ENCODE measurements at regions not wholly inside any gene's neighbourhood (a gene's known extent, or its start where the extent isn't known, plus 50 kb on each side); places are given as distances from the start of the nearest gene placed in this dataset.

DNA sequence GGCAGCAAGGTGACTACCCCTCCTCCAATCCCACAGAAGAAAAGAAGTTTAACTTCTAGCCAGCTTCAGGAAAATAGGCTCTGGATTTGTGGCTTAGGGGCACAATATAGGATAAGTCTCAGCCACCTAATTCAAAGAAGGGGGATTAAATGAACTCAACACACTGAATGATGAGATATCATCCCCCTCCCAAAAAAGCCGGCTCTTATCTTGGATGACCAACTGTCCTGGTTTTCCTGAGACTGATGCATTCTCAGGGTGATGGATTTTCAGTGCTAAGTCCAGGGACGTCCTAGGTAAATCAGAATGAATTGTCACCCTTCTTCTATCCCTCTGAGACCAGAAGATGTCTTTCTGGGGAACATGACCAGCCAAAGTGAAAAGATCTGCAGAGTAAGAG is 487.0 kb upstream of the PROK2 start:
- no peak for TF ChIP-seq POLR2A (IDR thresholded peaks at IDR 0.05)
- TF ChIP-seq, protein P1, sequence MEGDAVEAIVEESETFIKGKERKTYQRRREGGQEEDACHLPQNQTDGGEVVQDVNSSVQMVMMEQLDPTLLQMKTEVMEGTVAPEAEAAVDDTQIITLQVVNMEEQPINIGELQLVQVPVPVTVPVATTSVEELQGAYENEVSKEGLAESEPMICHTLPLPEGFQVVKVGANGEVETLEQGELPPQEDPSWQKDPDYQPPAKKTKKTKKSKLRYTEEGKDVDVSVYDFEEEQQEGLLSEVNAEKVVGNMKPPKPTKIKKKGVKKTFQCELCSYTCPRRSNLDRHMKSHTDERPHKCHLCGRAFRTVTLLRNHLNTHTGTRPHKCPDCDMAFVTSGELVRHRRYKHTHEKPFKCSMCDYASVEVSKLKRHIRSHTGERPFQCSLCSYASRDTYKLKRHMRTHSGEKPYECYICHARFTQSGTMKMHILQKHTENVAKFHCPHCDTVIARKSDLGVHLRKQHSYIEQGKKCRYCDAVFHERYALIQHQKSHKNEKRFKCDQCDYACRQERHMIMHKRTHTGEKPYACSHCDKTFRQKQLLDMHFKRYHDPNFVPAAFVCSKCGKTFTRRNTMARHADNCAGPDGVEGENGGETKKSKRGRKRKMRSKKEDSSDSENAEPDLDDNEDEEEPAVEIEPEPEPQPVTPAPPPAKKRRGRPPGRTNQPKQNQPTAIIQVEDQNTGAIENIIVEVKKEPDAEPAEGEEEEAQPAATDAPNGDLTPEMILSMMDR (IDR thresholded peaks at IDR 0.05), result no peak
